Small intestine (tissue), 7 donors: ENCODE measurements at regions not wholly inside any gene's neighbourhood (a gene's known extent, or its start where the extent isn't known, plus 50 kb on each side); places are given as distances from the start of the nearest gene placed in this dataset.

Experiments used
- DNase-seq, 2 donors: peaks; one replicate each; pipeline versions ENCODE4 v3.0.0 to v3.0.0-alpha.2; 2013
- FAIRE-seq: peaks from 2 replicates; lab custom pipeline; 2012; peaks lifted over from hg19 to GRCh38; lab: Jason Lieb, UNC
- H3K27ac ChIP-seq, 3 donors: one replicate each; pipeline ENCODE4 v1.5.1; 2013; ENCODE audit warnings: low read length in 2 of 3, mild to moderate bottlenecking in 2 of 3, control low read depth in 1 of 3, inconsistent platforms in 1 of 3, low read depth in 1 of 3, moderate library complexity in 1 of 3
- H3K27me3 ChIP-seq, 3 donors: one replicate each; pipeline ENCODE4 v1.6.1; 2013; ENCODE audit warnings: low read length in 3 of 3, inconsistent platforms in 1 of 3; ENCODE audit not compliant: control insufficient read depth in 3 of 3, insufficient read depth in 3 of 3
- H3K36me3 ChIP-seq, 3 donors: one replicate each; pipeline ENCODE4 v1.6.1; 2013; ENCODE audit warnings: low read length in 3 of 3, inconsistent platforms in 1 of 3, low read depth in 1 of 3, mild to moderate bottlenecking in 1 of 3, moderate library complexity in 1 of 3; ENCODE audit not compliant: control insufficient read depth in 3 of 3, insufficient read depth in 2 of 3
- H3K4me1 ChIP-seq, 3 donors: one replicate each; pipeline ENCODE4 v1.6.1; 2013; ENCODE audit warnings: low read length in 2 of 3, inconsistent platforms in 1 of 3, low read depth in 1 of 3, mild to moderate bottlenecking in 1 of 3, moderate library complexity in 1 of 3; ENCODE audit not compliant: control insufficient read depth in 3 of 3, insufficient read depth in 2 of 3
- H3K4me3 ChIP-seq, 3 donors: one replicate each; pipeline ENCODE4 v1.5.1; 2013; ENCODE audit warnings: low read length in 3 of 3, control low read depth in 1 of 3, inconsistent platforms in 1 of 3, low read depth in 1 of 3, mild to moderate bottlenecking in 1 of 3, moderate library complexity in 1 of 3
- H3K9me3 ChIP-seq, 2 donors: one replicate each; pipeline ENCODE4 v1.6.1; 2013; ENCODE audit warnings: low read depth in 1 of 2, low read length in 1 of 2; ENCODE audit not compliant: control insufficient read depth in 2 of 2, insufficient read depth in 1 of 2
- WGBS, 3 donors: extraction: QIAGEN DNeasy Blood & Tissue Kit; methylation state at CpG; one replicate each; pipeline ENCODE4 v1.1.7; 2013; 5-methylcytosine and 5-hydroxymethylcytosine counted together
- donor health status: healthy with polysubstance abuse.
- donor health status: control.
- donor health status: control.
- donor health status: Bipolar disorder and iron deficiency.
- donor health status: healthy.

DNA sequence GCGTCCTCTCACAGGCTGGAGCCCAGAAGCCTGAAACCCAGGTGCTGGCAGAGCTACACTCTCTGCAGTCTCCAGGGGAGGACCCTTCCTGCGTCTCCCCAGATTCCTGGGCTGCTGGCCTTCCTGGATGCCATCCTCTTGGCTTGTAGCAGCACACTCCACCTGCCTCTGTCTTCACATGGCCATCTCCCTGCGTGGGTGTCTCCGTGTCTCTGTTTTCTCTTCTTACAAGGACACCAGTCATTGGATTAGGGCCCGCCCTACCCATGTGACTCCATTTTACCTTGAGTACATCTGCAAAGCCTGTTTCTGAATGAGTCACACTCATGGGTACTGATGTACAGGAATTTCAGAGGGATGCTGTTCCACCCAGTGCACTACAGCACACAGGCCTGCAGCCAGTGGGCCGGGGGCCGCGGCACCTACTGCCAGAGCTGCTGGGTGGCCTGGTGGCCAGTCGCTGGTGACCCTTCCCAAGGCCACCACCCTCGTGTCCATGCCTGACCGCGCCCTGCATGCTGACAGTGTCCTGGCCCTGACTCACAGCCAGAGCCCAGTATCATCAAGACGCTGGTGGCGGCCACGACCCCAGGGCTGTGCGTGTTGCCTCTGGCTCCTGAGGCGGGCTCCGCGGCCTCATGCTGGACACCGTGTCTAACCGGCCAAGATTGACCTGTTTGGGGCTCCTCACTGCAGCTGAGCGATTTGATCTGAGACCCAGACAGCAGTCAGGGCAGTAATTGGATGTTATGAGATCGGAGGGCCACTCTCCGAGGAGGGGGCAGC, 63.6 kb upstream of the NKX1-1 start:
- Histone ChIP-seq H3K4me3 (no peak overlapping the region), H3K9me3 (peaks cover 0 to 5% of the 10 kb centered on the region in 2 donors), H3K36me3 (no peaks in the 10 kb centered on the region), H3K4me1 (no peaks in the 10 kb centered on the region), H3K27ac (no peak overlapping the region), H3K27me3 (peaks cover 3 to 27% (median 7%) of the 10 kb centered on the region in 3 donors)
- whole genome bisulfite sequencing, 3 donors: 77 to 86% (median 79%) methylated on average over 24 of the region's 24 CpGs
- DNase-seq (no peak), FAIRE-seq (no peak)

DNA sequence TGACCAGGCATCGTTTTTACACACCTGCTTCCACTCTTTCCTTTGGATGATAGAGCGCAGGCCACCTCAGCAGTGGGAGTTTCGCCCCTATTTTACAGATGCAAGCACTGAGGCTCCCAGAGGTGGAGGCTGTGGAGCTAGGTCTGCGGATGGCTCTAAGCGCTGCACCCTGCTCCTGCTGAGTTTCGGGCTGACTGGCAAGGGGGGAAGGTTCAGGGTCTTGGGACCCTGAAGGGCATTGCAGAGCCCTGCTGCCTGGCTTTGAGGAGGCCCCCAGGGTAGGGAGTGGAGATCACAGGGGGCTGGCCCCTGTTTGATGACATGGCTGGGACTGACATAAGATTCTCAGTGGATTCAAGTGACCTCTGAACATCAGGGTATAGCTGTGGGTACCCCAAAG, 62.8 kb upstream of the NKX1-1 start:
- peaks cover 3 to 24% (median 9%) of the 10 kb centered on the region in 3 donors for H3K27me3 ChIP-seq
- no peaks in the 10 kb centered on the region for H3K36me3 ChIP-seq
- WGBS, 3 donors: 79 to 84% (median 79%) methylated on average over 6 of the region's 6 CpGs
- H3K4me3 ChIP-seq: no peak overlapping the region
- no peak for DNase-seq
- H3K4me1 ChIP-seq: no peaks in the 10 kb centered on the region
- no peak overlapping the region for H3K27ac ChIP-seq
- no peak for FAIRE-seq
- peaks cover 0 to 5% of the 10 kb centered on the region in 2 donors for H3K9me3 ChIP-seq

DNA sequence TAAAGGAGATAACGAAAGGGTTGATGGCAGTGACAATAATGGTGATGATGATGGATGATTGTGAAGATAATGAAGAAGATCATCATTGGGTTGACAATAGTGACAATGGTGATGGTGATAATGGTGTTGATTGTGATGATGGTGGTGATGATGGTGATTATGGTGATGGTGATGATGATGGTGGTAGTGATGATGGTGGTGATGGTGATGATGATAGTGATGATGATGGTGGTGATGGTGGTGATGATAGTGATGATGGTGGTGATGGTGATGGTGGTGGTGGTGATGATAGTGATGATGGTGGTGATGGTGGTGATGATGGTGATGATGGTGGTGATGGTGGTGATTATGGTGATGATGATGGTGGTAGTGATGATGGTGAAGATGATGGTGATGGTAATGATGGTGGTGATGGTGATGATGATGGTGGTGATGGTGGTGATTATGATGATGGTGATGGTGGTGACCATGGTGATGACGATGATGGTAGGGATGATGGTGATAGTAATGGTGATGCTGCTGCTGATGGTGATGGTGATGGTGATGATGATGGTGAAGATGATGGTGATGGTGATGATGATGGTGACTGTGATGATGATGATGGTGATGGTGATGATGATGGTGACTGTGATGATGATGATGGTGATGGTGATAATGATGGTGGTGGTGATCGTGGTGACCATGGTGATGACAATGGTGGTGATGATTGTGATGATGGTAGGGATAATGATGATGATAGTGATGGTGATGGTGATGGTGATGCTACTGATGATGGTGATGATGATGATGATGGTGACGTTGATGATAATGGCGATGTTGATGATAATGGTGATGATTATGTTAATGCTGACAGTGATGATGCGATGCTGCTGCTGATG, 61.6 kb upstream of the NKX1-1 start:
- H3K4me1 ChIP-seq: no peaks in the 10 kb centered on the region
- no peak overlapping the region for H3K27ac ChIP-seq
- 85 to 92% (median 90%) methylated on average over 6 of the region's 6 CpGs for WGBS, 3 donors
- H3K9me3 ChIP-seq: peaks cover 0 to 5% of the 10 kb centered on the region in 2 donors
- peaks cover 6 to 27% (median 8%) of the 10 kb centered on the region in 3 donors for H3K27me3 ChIP-seq
- FAIRE-seq (no peak), DNase-seq (no peak)
- H3K36me3 ChIP-seq: no peaks in the 10 kb centered on the region
- H3K4me3 ChIP-seq: no peak overlapping the region

DNA sequence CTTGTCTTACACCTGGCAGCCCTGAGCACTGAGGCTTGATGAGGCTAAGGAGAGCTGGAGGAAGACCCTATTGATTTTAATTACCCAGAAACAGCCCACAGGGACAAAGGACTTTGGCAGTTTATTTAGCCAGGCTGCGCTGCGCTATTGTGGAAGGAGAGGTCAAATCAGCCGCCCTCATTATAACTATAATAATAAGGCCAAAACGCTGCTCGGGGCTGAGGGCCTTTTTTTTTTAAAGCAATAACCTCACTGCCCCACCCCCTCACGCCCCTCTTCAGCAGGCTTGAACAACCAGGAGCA, 60.6 kb upstream of the NKX1-1 start:
- Histone ChIP-seq H3K27me3 (peaks cover 5 to 31% (median 8%) of the 10 kb centered on the region in 3 donors), H3K4me3 (no peak overlapping the region), H3K27ac (no peak overlapping the region), H3K36me3 (no peaks in the 10 kb centered on the region), H3K4me1 (no peaks in the 10 kb centered on the region), H3K9me3 (peaks cover 0 to 5% of the 10 kb centered on the region in 2 donors)
- no peak for FAIRE-seq
- no peak for DNase-seq
- WGBS, 3 donors: 65 to 79% (median 79%) methylated on average over 6 of the region's 6 CpGs

DNA sequence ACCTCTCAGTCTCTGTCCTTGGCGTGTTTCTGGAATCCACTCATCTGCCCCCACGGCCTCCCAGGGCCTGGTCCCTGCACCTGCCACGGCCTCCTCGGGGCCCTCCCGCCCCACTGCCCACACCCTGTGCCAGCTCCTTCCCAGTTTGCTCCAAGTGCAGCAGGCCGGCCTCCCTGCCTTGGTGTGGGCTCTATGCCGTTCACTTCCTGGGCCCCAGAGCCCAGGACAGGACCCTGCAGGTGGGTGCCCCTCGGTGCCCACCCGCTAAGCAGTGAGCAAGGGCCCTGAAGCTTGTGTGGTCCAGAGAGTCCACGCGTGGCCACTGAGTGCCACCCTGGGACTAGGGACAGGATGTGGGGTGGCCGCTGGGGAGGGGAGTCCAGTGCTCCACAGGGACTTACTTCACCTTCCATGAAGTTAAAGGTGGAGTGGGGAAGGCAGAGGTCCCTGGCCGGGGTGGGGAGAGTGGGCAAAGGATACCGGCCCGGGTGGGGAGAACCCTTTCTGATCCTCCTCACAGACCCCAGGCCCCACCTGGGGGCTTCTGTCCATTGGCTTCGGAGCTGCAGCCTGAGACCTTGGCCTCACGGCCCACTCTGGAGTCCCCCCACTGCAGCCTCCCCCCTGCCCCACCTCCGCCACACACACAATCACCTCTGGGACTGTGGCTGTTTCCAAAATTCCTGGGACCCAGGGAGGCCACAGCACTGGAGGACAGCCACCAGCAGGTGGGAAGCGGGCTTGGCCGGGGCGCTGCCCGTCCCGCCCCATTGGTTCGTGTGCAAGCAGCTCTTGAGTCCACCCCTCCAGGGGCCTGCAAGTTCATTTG, 60.0 kb upstream of the NKX1-1 start:
- H3K4me1 ChIP-seq: no peaks in the 10 kb centered on the region
- peaks cover 0 to 5% of the 10 kb centered on the region in 2 donors for H3K9me3 ChIP-seq
- no peak for FAIRE-seq
- no peaks in the 10 kb centered on the region for H3K36me3 ChIP-seq
- no peak overlapping the region for H3K27ac ChIP-seq
- WGBS, 3 donors: 78 to 88% (median 83%) methylated on average over 23 to 24 of the region's 24 CpGs
- no peak overlapping the region for H3K4me3 ChIP-seq
- DNase-seq: no peak
- peaks cover 5 to 32% (median 10%) of the 10 kb centered on the region in 3 donors for H3K27me3 ChIP-seq

DNA sequence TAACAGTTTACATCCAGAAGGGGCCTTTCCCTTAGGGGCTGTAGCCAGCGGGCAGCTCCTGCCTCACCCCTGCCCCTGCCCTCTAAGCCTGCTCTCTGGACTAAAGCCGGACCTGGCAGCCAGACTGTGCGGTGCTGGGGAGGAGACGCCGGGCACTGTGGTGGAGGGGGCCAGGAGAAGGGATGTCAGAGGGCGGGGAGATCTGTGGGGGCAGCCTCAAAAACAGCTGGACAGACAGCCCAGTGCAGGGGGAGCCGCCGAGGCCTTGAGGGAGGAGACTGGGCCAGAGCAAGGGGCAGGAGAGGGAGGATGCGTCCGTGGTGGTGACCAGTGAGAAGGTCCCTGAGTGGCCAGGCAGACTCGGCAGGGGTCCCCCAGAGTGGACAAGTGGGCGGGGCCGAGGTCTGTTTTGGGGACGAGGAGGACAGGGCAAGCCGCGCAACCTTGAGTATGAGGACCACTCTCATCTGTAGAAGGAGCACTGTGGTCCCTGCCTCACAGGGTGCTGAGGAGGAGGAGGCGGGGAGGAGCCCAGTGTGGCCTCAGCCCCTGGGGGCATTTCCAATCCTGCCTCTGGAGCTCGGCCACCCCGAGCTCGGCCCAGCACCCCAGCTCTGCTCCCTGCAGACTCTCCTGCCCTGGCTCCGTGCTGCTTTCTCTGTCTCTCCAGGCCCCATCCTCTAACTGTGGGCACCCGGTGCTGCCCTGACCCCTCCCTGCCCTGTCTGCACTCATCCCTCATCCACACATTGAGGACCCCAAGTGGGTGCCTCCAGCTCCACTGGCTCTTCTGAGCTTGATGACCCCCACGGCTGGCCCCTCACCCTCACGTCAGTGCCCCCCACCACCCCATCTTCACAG, 59.2 kb upstream of the NKX1-1 start:
- Histone ChIP-seq H3K27ac (no peak overlapping the region), H3K9me3 (peaks cover 0 to 5% of the 10 kb centered on the region in 2 donors), H3K4me1 (no peaks in the 10 kb centered on the region), H3K4me3 (no peak overlapping the region), H3K27me3 (peaks cover 5 to 28% (median 14%) of the 10 kb centered on the region in 3 donors), H3K36me3 (no peaks in the 10 kb centered on the region)
- DNase-seq: no peak
- WGBS, 3 donors: 64 to 79% (median 75%) methylated on average over 20 to 24 of the region's 24 CpGs
- FAIRE-seq: no peak

DNA sequence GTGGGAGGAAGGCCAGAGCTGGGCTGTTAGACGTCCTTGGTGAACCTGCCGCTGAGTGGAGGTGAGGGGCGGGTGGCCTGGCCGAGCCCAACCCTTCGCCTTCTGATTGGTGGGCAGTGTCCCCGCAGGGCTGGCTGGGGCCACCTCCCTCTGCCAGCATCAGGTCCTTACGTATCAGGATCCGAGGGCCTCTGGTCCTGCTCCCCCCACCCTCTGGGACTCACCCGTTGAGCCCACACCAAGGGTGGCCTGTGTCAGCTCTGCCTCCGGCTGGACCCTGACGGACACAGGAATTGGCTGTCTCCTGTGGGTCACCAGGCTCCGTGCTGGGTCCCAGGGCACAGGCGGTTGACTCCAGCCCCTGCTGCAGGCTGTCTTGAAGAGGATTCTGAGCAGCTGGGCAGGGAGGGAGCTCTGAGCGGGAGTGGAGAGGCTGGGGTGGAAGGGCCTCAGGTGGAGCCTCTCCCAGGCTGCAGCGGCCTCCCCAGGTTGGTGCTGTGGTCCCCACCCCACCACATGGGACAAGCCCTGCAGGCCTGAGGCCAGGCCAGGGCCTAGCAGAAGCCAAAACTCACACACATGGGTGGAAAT, 58.4 kb upstream of the NKX1-1 start:
- no peak overlapping the region for H3K27ac ChIP-seq
- peaks cover 0 to 5% of the 10 kb centered on the region in 2 donors for H3K9me3 ChIP-seq
- H3K27me3 ChIP-seq: peaks cover 5 to 34% (median 17%) of the 10 kb centered on the region in 3 donors
- H3K4me3 ChIP-seq: no peak overlapping the region
- H3K4me1 ChIP-seq: no peaks in the 10 kb centered on the region
- WGBS, 3 donors: 47 to 70% (median 68%) methylated on average over 15 of the region's 15 CpGs
- H3K36me3 ChIP-seq: no peaks in the 10 kb centered on the region
- no peak for DNase-seq
- FAIRE-seq: no peak
